GM12872 (cell line): ENCODE measurements at regions not wholly inside any gene's neighbourhood (a gene's known extent, or its start where the extent isn't known, plus 50 kb on each side); places are given as distances from the start of the nearest gene placed in this dataset.

Experiments
- TF ChIP-seq, protein P1 (sequence below): IDR thresholded peaks from 3 replicates; pipeline ENCODE4 v1.5.1; 2011; ENCODE audit warnings: low read depth, mild to moderate bottlenecking, low read length, moderate library complexity; ENCODE audit not compliant: insufficient read depth

DNA sequence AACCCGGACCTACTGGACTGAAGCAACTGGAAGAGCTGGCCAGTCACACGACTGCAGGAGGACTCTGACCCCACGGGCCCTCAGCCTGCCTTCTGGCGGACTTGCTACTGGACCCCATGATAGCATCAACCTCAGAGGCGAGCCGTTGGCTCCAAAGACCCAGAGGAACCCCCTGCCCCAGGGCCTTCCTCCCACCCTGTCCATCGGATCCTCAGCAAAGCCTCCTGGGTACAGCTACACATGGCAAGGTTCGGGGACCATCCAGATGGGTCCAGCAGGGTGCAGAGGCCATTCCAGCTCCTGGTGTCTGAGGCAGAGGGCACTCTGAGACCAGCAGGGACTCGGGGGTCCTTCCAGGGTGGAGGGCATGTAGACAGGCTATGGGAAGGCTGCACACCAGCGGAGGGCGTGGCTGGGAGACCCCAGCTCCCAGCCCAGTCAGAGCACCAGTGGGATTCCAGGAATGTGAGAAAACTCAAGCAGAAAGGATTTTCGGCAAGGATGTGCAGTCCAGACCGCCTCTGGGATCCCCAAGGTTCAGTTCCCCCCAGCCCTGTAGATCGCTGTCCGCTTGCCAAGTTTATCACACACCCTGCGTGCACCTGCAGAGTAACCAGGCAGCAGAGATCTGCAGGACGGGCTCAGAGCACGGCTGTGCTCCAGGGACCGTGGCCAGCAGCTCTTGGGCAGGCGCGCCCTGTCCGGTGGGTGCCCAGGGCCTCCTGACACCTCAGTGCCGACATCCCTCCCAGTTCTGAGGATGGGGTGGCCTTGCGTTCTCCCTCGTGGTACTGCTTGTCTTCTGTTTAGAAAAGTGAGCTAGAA lies 89.8 kb upstream of the PPP2R2D start:
- TF ChIP-seq, protein P1, sequence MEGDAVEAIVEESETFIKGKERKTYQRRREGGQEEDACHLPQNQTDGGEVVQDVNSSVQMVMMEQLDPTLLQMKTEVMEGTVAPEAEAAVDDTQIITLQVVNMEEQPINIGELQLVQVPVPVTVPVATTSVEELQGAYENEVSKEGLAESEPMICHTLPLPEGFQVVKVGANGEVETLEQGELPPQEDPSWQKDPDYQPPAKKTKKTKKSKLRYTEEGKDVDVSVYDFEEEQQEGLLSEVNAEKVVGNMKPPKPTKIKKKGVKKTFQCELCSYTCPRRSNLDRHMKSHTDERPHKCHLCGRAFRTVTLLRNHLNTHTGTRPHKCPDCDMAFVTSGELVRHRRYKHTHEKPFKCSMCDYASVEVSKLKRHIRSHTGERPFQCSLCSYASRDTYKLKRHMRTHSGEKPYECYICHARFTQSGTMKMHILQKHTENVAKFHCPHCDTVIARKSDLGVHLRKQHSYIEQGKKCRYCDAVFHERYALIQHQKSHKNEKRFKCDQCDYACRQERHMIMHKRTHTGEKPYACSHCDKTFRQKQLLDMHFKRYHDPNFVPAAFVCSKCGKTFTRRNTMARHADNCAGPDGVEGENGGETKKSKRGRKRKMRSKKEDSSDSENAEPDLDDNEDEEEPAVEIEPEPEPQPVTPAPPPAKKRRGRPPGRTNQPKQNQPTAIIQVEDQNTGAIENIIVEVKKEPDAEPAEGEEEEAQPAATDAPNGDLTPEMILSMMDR: no peak

DNA sequence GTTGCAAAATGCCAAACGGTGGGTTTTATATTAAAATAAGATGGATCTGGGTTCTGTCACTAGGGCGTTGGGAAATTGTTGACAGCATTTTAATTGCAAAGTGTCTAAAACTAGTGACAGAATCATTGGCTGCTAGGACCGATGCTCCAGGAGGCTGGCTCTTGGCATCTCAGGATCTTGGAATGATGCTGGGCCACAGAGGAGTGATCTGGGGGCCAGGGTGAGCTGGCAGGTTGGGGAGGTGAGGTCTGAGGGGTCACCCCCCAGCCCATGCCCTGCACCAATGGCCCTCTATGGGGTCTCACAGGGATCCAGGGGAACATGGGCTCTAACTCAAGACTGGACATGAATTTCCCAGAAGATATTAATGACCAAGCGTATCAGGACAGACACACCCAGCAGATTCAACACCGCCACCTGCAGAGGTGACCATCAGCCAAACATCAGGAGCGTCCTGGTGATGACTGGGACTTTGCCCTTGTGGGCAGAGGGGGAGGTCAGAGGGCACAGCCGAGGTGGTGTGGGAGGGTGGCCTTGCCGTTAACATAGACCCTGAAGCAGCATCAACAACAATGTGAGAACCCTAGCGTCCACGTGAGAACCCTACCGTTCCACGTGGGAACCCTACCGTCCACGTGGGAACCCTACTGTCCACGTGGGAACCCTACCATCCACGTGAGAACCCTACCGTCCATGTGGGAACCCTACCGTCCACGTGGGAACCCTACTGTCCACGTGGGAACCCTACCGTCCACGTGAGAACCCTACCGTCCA lies 89.0 kb upstream of the PPP2R2D start:
- TF ChIP-seq, protein P1: no peak

DNA sequence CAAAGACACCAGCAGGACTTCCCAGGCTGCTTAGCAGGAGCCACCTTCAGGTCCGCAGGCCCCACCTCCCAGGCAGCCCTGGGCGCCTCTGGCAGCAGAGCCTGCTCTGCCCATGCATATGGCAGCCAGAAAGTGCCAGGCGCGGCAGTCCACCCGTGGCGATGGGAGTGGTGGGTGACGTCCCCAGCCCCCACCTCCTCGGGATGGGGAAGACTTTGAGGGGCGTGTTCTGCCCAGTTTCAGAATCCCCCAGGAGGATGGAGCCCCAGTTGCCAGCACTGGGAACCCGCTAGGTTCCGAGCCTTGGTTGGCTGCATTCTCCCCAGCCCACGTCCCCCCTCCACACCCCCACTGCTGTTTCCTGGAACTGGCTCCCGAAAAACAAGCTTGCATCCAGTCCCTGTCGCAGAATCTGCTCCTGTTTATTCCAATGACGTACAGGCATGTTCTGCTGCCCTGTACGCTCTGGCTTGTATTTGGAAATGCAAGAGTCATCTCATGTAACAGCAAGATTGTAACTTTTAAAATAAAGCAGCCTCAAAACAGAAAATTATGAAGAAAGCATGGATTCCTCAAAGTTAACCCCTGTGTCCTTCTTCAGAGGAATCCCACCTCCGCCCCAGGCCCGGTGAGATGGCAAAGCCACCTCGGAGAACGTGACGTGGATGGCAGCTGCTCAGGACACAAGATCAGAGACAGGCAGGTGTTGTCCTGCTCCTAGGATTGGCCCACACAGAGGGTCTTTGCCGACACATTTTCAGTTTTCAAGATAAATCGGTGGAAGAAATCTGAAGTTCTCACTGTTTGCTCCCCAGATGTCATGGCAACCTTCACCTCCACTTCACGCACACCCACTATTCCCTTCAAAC lies 87.8 kb upstream of the PPP2R2D start:
- TF ChIP-seq, protein P1: no peak

DNA sequence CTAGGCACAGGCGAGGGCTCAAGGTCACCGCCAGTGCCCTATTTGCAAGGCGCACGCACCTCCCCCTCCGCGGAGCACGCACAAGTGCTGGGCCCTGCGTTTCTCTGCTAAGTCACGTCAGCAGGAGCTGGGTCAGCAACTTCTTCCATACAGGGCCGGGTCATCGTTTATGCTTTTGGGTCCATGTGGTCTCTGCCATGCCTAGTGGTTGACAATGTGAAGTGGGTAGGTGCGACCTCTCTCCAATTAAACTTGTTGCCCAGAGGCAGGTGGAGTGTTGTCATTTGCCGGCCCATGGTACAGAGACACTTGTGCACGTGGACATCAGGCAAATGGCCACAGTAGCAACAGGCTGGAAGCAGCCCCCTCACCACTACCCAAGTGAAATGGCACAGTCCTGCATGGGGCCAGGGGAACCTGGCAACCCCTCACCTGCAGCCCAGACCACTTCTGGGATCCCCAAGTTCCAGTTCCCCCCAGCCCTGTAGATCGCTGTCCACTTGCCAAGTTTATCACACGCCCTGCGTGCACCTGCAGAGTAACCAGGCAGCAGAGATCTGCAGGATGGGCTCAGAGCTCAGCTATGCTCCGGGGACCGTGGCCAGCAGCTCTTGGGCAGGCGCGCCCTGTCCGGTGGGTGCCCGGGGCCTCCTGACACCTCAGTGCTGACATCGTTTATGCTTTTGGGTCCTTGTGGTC lies 86.1 kb upstream of the PPP2R2D start:
- TF ChIP-seq, protein P1: no peak

DNA sequence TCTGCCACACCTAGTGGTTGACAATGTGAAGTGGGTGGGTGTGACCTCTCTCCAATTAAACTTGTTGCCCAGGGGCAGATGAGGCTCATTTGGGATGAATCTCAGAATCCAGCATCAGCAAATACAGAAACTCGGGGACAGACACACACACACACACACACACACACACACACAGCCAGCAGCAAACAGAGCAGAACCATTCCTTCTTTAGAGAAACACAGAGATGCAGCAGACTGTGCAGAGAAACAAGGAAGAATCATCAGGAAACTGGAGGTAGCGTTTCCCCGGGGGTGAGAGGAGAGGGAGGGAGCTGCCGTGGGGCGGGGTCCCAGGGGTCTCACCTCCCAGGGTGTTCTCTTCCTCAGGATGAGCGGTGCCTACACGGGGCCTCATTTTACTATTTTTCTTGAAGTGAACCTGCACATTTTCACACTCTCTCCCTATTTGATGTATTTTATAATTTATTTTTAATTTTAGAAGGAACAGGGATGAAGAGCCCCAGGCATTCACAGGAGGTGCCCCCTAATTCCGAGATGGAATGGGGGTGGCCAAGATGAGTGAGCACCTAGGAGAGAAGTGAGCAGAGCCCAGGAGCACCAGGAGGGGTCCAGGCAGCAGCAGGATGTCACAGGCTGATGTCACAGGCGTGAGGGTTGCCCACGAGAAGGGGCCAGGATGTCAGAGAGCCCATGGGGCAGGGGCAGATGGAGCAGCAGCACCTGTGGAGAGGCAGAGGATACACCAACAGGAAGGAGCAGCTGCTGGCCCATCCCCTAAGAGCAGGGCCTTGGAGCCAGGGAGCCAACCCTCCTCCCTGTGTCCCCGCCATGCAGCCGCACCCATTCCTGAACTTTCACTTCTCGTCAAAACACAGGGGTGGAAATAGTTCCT lies 85.3 kb upstream of the PPP2R2D start:
- TF ChIP-seq, protein P1: no peak

DNA sequence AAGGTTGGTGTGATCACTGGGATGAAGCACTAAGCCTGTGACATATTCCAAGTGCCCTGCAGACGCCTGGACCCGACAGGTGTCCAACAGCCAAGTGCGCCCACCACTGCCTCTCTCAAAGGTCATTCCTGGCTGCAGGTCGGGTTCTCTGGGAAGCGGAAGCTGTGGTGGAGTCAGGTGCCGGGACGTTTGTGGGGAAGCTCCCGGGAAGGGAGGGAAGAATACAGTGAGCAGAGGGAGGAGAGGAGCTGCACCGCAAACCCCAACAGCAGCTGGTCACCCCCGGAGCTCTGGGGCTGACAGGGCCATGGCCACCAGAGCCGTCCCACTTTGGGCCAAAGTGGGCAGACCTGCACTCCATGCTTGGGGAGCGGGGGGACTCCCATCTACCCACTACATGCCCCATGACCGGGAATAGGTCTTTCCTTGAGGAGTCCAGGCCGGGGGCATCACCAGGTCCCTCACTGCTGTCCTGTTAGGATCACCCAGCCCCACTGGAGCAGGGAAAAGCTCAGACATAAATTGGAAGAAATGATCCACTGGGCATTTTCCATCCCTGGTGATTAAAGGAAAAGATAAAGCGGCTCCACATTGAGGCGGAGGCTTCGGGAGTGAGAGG lies 84.5 kb upstream of the PPP2R2D start:
- TF ChIP-seq, protein P1: no peak
